Panc1 (cell line): ENCODE measurements at regions not wholly inside any gene's neighbourhood (a gene's known extent, or its start where the extent isn't known, plus 50 kb on each side); places are given as distances from the start of the nearest gene placed in this dataset.

Source experiments
- POLR2AphosphoS5 ChIP-seq: IDR thresholded peaks from 2 replicates; pipeline ENCODE4 v1.6.1; 2012; ENCODE audit warnings: mild to moderate bottlenecking, low read depth, low read length, moderate library complexity
- TF ChIP-seq, protein P1 (sequence below): fragments of 450-650 bp; IDR thresholded peaks from 2 replicates; pipeline ENCODE4 v1.5.1; 2017; ENCODE audit warnings: mild to moderate bottlenecking

DNA sequence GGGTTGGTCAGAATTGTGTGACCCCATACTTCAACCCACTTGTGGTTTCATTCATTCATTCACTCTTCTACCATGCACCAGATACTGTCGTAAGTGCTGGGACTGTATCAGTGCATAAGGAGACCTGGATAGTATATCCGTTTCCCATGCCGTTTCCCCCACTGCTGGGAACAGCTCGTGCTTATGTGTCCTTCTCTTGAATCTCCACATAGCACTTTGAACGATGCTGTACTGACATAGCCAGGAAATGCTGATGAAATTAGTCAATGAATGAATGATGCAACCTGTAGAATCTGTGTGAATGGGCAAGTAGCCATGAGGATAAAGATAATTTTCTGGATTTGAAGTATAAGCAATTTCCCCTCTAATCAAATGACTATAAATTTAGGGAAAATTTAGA lies 276.1 kb downstream of the BCL2 start:
- TF ChIP-seq, protein P1, sequence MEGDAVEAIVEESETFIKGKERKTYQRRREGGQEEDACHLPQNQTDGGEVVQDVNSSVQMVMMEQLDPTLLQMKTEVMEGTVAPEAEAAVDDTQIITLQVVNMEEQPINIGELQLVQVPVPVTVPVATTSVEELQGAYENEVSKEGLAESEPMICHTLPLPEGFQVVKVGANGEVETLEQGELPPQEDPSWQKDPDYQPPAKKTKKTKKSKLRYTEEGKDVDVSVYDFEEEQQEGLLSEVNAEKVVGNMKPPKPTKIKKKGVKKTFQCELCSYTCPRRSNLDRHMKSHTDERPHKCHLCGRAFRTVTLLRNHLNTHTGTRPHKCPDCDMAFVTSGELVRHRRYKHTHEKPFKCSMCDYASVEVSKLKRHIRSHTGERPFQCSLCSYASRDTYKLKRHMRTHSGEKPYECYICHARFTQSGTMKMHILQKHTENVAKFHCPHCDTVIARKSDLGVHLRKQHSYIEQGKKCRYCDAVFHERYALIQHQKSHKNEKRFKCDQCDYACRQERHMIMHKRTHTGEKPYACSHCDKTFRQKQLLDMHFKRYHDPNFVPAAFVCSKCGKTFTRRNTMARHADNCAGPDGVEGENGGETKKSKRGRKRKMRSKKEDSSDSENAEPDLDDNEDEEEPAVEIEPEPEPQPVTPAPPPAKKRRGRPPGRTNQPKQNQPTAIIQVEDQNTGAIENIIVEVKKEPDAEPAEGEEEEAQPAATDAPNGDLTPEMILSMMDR, result no peak
- no peak for TF ChIP-seq POLR2AphosphoS5
